GM12878 (cell line): ENCODE measurements at regions not wholly inside any gene's neighbourhood (a gene's known extent, or its start where the extent isn't known, plus 50 kb on each side); places are given as distances from the start of the nearest gene placed in this dataset.

Experiments
- ATAC-seq: fragments of 200-7000 bp; cut with Tn5 transposase; 3 replicates; pipeline ENCODE4 v1.9.1; 2020; ENCODE audit warnings: mild to moderate bottlenecking, moderate library complexity
- BruUV-seq: library from RNA; stranded (reverse); fragments of 400-500 nt; replicated peaks from 2 replicates; lab custom pipeline; 2021; lab: Mats Ljungman, UMichigan
- CTCF ChIA-PET: fragments of 300-600 bp; sonication (Branson Sonifier 250); formaldehyde crosslinking; extraction: SDS; loops from one replicate; lab custom pipeline; 2021; ENCODE audit warnings: inconsistent platforms; lab: Yijun Ruan, JAX
- POLR2A ChIA-PET: fragments of 350-600 bp; formaldehyde crosslinking; extraction: SDS; loops from one replicate; lab custom pipeline; 2021; ENCODE audit warnings: inconsistent platforms; lab: Charles Lee
- RAD21 ChIA-PET: fragments of 300-600 bp; sonication (Branson Sonifier 250); formaldehyde crosslinking; loops from one replicate; lab custom pipeline; 2023; ENCODE audit warnings: antibody characterized with exemption; ENCODE audit not compliant: unreplicated experiment; lab: Charles Lee
- SMC1A ChIA-PET: fragments of 300-600 bp; sonication (Branson Sonifier 250); formaldehyde crosslinking; loops from one replicate; lab custom pipeline; 2023; ENCODE audit not compliant: unreplicated experiment, uncharacterized antibody; lab: Charles Lee
- DNase-seq: peaks from one replicate; pipeline ENCODE4 v3.0.0-alpha.2; 2011; ENCODE audit warnings: low read depth, low spot score
- FAIRE-seq: peaks from 3 replicates; lab custom pipeline; 2011; peaks lifted over from hg19 to GRCh38; lab: Jason Lieb, UNC
- H2AFZ ChIP-seq: 2 replicates; pipeline ENCODE4 v1.6.0; 2011; ENCODE audit warnings: low read depth, low read length, control low read depth; ENCODE audit not compliant: control insufficient read depth
- H3K27ac ChIP-seq: 2 replicates; pipeline ENCODE4 v1.5.1; 2011; ENCODE audit warnings: control low read depth; ENCODE audit not compliant: control insufficient read depth, insufficient read depth
- H3K27me3 ChIP-seq, 2 experiments: replicated peaks in 1 of 2; 2 replicates each; pipeline versions ENCODE4 v1.6.0 to v1.6.1; 2011; ENCODE audit warnings: low read length in 1 of 2; ENCODE audit not compliant: control insufficient read depth in 2 of 2, insufficient read depth in 2 of 2
- H3K36me3 ChIP-seq, 2 experiments: 2 replicates each; pipeline ENCODE4 v1.5.1; 2011; ENCODE audit warnings: low read length in 1 of 2; ENCODE audit not compliant: control insufficient read depth in 2 of 2, insufficient read depth in 2 of 2
- H3K4me1 ChIP-seq: 2 replicates; pipeline ENCODE4 v1.6.1; 2011; ENCODE audit warnings: mild to moderate bottlenecking, low read length, moderate library complexity, mixed read lengths; ENCODE audit not compliant: control insufficient read depth, insufficient read depth
- H3K4me2 ChIP-seq: 2 replicates; pipeline ENCODE4 v1.6.0; 2011; ENCODE audit warnings: control low read depth; ENCODE audit not compliant: control insufficient read depth, insufficient read depth
- H3K4me3 ChIP-seq: fragments of 200-600 bp; sonication (generic); 2 replicates; pipeline ENCODE4 v1.5.1; 2016
- H3K79me2 ChIP-seq: 2 replicates; pipeline ENCODE4 v1.6.0; 2011; ENCODE audit warnings: low read length; ENCODE audit not compliant: control insufficient read depth, insufficient read depth
- H3K9ac ChIP-seq: 2 replicates; pipeline ENCODE4 v1.8.0; 2011; ENCODE audit warnings: low read length, control low read depth, mixed read lengths; ENCODE audit not compliant: control insufficient read depth, insufficient read depth
- H3K9me3 ChIP-seq: replicated peaks from 3 replicates; pipeline ENCODE4 v1.5.1; 2011; ENCODE audit warnings: mild to moderate bottlenecking, low read length; ENCODE audit not compliant: control insufficient read depth, insufficient read depth
- H4K20me1 ChIP-seq: 2 replicates; pipeline ENCODE4 v1.6.0; 2011; ENCODE audit not compliant: control insufficient read depth, insufficient read depth
- DPF2 ChIP-seq: fragments of 450-650 bp; IDR thresholded peaks from 2 replicates; pipeline ENCODE4 v1.6.1; 2017; ENCODE audit warnings: mild to moderate bottlenecking
- E2F4 ChIP-seq: IDR thresholded peaks from 2 replicates; pipeline ENCODE4 v1.6.1; 2012; ENCODE audit warnings: low read depth, low read length, improper control_type of control experiment
- HDAC2 ChIP-seq: fragments of 200-600 bp; sonication (generic); IDR thresholded peaks from 2 replicates; pipeline ENCODE4 v1.6.1; 2017
- HDAC6 ChIP-seq: fragments of 200-600 bp; sonication (generic); IDR thresholded peaks from one replicate; pipeline ENCODE4 v1.8.0; 2017; ENCODE audit warnings: antibody characterized with exemption; ENCODE audit not compliant: unreplicated experiment
- IKZF2 ChIP-seq, 2 experiments: fragments of 450-650 bp; IDR thresholded peaks; 2 replicates each; pipeline ENCODE4 v1.6.1; 2017; ENCODE audit warnings: mild to moderate bottlenecking in 2 of 2, moderate library complexity in 2 of 2
- PAX8 ChIP-seq: fragments of 450-650 bp; IDR thresholded peaks from 2 replicates; pipeline ENCODE4 v1.6.1; 2017; ENCODE audit warnings: mild to moderate bottlenecking, moderate library complexity
- PBX3 ChIP-seq: IDR thresholded peaks from 2 replicates; pipeline ENCODE4 v1.6.1; 2011; ENCODE audit warnings: mild to moderate bottlenecking, low read depth, low read length, moderate library complexity; ENCODE audit not compliant: insufficient replicate concordance
- POLR2A ChIP-seq: IDR thresholded peaks from 2 replicates; pipeline ENCODE4 v1.6.1; 2011; ENCODE audit warnings: low read depth, mild to moderate bottlenecking, low read length
- RBBP5 ChIP-seq: fragments of 200-600 bp; sonication (generic); conservative IDR thresholded peaks from 2 replicates; pipeline ENCODE4 v1.6.1; 2016
- RFX5 ChIP-seq: IDR thresholded peaks from 2 replicates; pipeline ENCODE4 v1.6.1; 2011; ENCODE audit warnings: low read depth, low read length, improper control_type of control experiment
- SKIL ChIP-seq: fragments of 450-650 bp; IDR thresholded peaks from 2 replicates; pipeline ENCODE4 v1.6.1; 2017; ENCODE audit warnings: mild to moderate bottlenecking, low read depth, inconsistent platforms; ENCODE audit not compliant: poor library complexity, severe bottlenecking
- SP1 ChIP-seq: IDR thresholded peaks from one replicate; pipeline ENCODE4 v1.6.1; 2011; ENCODE audit warnings: low read depth, low read length
- TCF3 ChIP-seq: IDR thresholded peaks from 2 replicates; pipeline ENCODE4 v1.6.1; 2012; ENCODE audit warnings: low read depth, mild to moderate bottlenecking, low read length, borderline replicate concordance; ENCODE audit not compliant: insufficient read depth
- ZNF207 ChIP-seq: fragments of 450-650 bp; IDR thresholded peaks from 2 replicates; pipeline ENCODE4 v1.6.1; 2014; ENCODE audit warnings: antibody characterized with exemption, mild to moderate bottlenecking, borderline replicate concordance
- WGBS: methylation state at CpG from one replicate; pipeline ENCODE4 v1.1.6; 2016; ENCODE audit warnings: low lambda C conversion rate; ENCODE audit not compliant: insufficient replicate concordance, insufficient coverage; ENCODE audit errors: missing lambda C conversion rate; 5-methylcytosine and 5-hydroxymethylcytosine counted together
- in situ Hi-C: fragments of 300-500 bp; cut with MboI; formaldehyde crosslinking; loops from 9 replicates; pipeline ENCODE4 v1.14.3; 2018; ENCODE audit warnings: mixed read lengths
- intact Hi-C: fragments of 100-400 bp; cut with micrococcal nuclease; formaldehyde crosslinking; loops from one replicate; pipeline ENCODE4 v1.14.2; 2022; ENCODE audit not compliant: unreplicated experiment

- no TSS peak for BruUV-seq
- ATAC-seq (no peak), DNase-seq (no peak)
- no peaks in the 10 kb centered on the region for H3K36me3 ChIP-seq
- TF ChIP-seq RBBP5 (no peak), HDAC2 (no peak), PAX8 (no peak)
- TF ChIP-seq, all 136 proteins: peak for 0
- Histone ChIP-seq H3K4me1 (0 out of 2 replicates have a peak, but pooled peaks cover 5% of the 10 kb centered on the region), H3K79me2 (no peaks in the 10 kb centered on the region), H3K27me3 (peaks cover 0 to 3% of the 10 kb centered on the region in 2 experiments; a peak in 3 of 4 replicates), H4K20me1 (no peaks in the 10 kb centered on the region), H3K9ac (no peak overlapping the region), H3K4me2 (no peak overlapping the region), H2AFZ (no peak overlapping the region), H3K27ac (no peak overlapping the region), H3K4me3 (no peak overlapping the region), H3K9me3 (no peaks in the 10 kb centered on the region)
- intact Hi-C loops = loop anchor here (5.0 kb wide), 1 partner anchor 985 kb away; no protein-coding TSS in a partner anchor
- ChIA-PET CTCF (no interaction called here), RAD21 (no interaction called here), SMC1A (interaction anchor here (0.7 kb wide), 1 partner anchor 225 kb away, joined by 3 read pairs; no protein-coding TSS in a partner anchor), POLR2A (no interaction called here)
- in situ Hi-C loops = no loop called here
- FAIRE-seq = no peak
- 43% methylated on average over 7 of the region's 7 CpGs for WGBS
Measured at GRCh38 chr10:78212786-78213175, 179.1 kb downstream of the RPS24 start.

GRCh38 chr10:78214955-78215354 is 181.3 kb downstream of the RPS24 start:
- DNase-seq = no peak
- ChIA-PET RAD21 (no interaction called here), CTCF (interaction anchor here (0.6 to 0.7 kb wide), 2 partner anchors 45 to 980 kb away, joined by 3 read pairs; no protein-coding TSS in a partner anchor), SMC1A (no interaction called here), POLR2A (no interaction called here)
- no peak overlapping the region for H3K27ac ChIP-seq
- no peak overlapping the region for H3K4me2 ChIP-seq
- BruUV-seq = no TSS peak
- no peaks in the 10 kb centered on the region for H3K36me3 ChIP-seq
- in situ Hi-C loops (no loop called here), intact Hi-C loops (loop anchor here (5.0 kb wide), 1 partner anchor 982 kb away; no protein-coding TSS in a partner anchor)
- no peak overlapping the region for H3K9ac ChIP-seq
- H4K20me1 ChIP-seq = no peaks in the 10 kb centered on the region
- no peaks in the 10 kb centered on the region for H3K79me2 ChIP-seq
- peaks cover 0 to 3% of the 10 kb centered on the region in 2 experiments; a peak in 3 of 4 replicates for H3K27me3 ChIP-seq
- 0 out of 2 replicates have a peak, but pooled peaks cover 5% of the 10 kb centered on the region for H3K4me1 ChIP-seq
- H3K4me3 ChIP-seq = no peak overlapping the region
- no peaks in the 10 kb centered on the region; the same call in 2 of the 3 replicates for H3K9me3 ChIP-seq
- ATAC-seq = no peak
- 49% methylated on average over 4 of the region's 4 CpGs for WGBS
- FAIRE-seq = no peak
- no peak overlapping the region for H2AFZ ChIP-seq
- no peak for TF ChIP-seq SP1
- TF ChIP-seq HDAC6 = no peak
- TF ChIP-seq E2F4 = no peak
- TF ChIP-seq ZNF207 = no peak
- no peak for TF ChIP-seq POLR2A
- no peak for TF ChIP-seq SKIL
- TF ChIP-seq TCF3 = no peak
- TF ChIP-seq DPF2 = no peak
- no peak for TF ChIP-seq RFX5
- no peak for TF ChIP-seq IKZF2 (IDR thresholded peaks at IDR 0.05)
- no peak for TF ChIP-seq PBX3
